HEK293 (cell line): ENCODE measurements at regions not wholly inside any gene's neighbourhood (a gene's known extent, or its start where the extent isn't known, plus 50 kb on each side); places are given as distances from the start of the nearest gene placed in this dataset.

Experiments used
- CTCF ChIA-PET: fragments of 350-600 bp; formaldehyde crosslinking; extraction: SDS; loops from one replicate; lab custom pipeline; 2021; ENCODE audit warnings: antibody characterized with exemption; lab: Yijun Ruan, JAX
- POLR2A ChIA-PET: fragments of 300-600 bp; formaldehyde crosslinking; extraction: SDS; loops from one replicate; lab custom pipeline; 2020; ENCODE audit warnings: antibody characterized with exemption, inconsistent platforms; lab: Yijun Ruan, JAX
- H3K27ac ChIP-seq: fragments of 200-500 bp; sonication (Bioruptor generic); 2 replicates; pipeline ENCODE4 v1.5.1; 2014; ENCODE audit warnings: low read depth, low read length, control low read depth, inconsistent platforms; ENCODE audit errors: extremely low read depth
- H3K36me3 ChIP-seq, 2 experiments: fragments of 200-500 bp in 1 of 2; sonication (Bioruptor generic) in 1 of 2; 1 replicate in 1 of 2; 2 replicates in 1 of 2; pipeline ENCODE4 v1.5.1; 2014 to 2017; ENCODE audit warnings: inconsistent platforms in 2 of 2, low read length in 2 of 2; ENCODE audit not compliant: control insufficient read depth in 2 of 2, insufficient read depth in 1 of 2
- H3K4me1 ChIP-seq: fragments of 200-500 bp; sonication (Bioruptor generic); 2 replicates; pipeline ENCODE4 v1.5.1; 2014; ENCODE audit warnings: mild to moderate bottlenecking, low read length, inconsistent platforms; ENCODE audit not compliant: control insufficient read depth, insufficient read depth
- H3K4me3 ChIP-seq: 2 replicates; pipeline ENCODE4 v1.5.1; 2011; ENCODE audit warnings: low read depth, mild to moderate bottlenecking, control low read depth, low read length, moderate library complexity
- H3K9me3 ChIP-seq: fragments of 200-500 bp; sonication (Bioruptor generic); 2 replicates; pipeline ENCODE4 v1.5.1; 2014; ENCODE audit warnings: low read depth, low read length, inconsistent platforms; ENCODE audit not compliant: control insufficient read depth, insufficient read depth
- GFI1B ChIP-seq: fragments of 450-650 bp; formaldehyde crosslinking; IDR thresholded peaks from 2 replicates; pipeline ENCODE4 v1.5.1; 2016; ENCODE audit warnings: missing biosample characterization, missing genetic modification characterization
- HOXA7 ChIP-seq: sonication (generic); formaldehyde crosslinking; IDR thresholded peaks from 2 replicates; pipeline ENCODE4 v1.8.1; 2022; ENCODE audit warnings: missing genetic modification reagents, borderline replicate concordance
- KLF10 ChIP-seq: fragments of 450-650 bp; IDR thresholded peaks from 2 replicates; pipeline ENCODE4 v1.5.1; 2018; ENCODE audit warnings: missing biosample characterization, mild to moderate bottlenecking, missing genetic modification characterization
- KLF17 ChIP-seq: fragments of 450-650 bp; formaldehyde crosslinking; IDR thresholded peaks from 2 replicates; pipeline ENCODE4 v1.5.1; 2016; ENCODE audit warnings: missing biosample characterization, missing genetic modification characterization
- ZNF114 ChIP-seq: fragments of 450-650 bp; formaldehyde crosslinking; IDR thresholded peaks from 2 replicates; pipeline ENCODE4 v1.5.0; 2017; ENCODE audit warnings: missing biosample characterization, missing genetic modification characterization
- ZNF140 ChIP-seq: fragments of 450-650 bp; formaldehyde crosslinking; IDR thresholded peaks from 2 replicates; pipeline ENCODE4 v1.5.1; 2016; ENCODE audit warnings: missing biosample characterization, missing genetic modification characterization
- ZNF19 ChIP-seq: fragments of 450-650 bp; formaldehyde crosslinking; IDR thresholded peaks from 2 replicates; pipeline ENCODE4; 2016; ENCODE audit warnings: missing biosample characterization, missing genetic modification characterization, low read depth
- ZNF2 ChIP-seq: fragments of 450-650 bp; formaldehyde crosslinking; IDR thresholded peaks from 2 replicates; pipeline ENCODE4 v1.5.1; 2016; ENCODE audit warnings: missing biosample characterization, missing genetic modification characterization
- ZNF239 ChIP-seq: fragments of 450-650 bp; formaldehyde crosslinking; IDR thresholded peaks from 2 replicates; pipeline ENCODE4 v1.5.1; 2016; ENCODE audit warnings: missing biosample characterization, missing genetic modification characterization
- ZNF274 ChIP-seq, 2 experiments: fragments of 200-500 bp in 1 of 2; fragments of 450-650 bp in 1 of 2; sonication (Bioruptor generic) in 1 of 2; formaldehyde crosslinking in 1 of 2; IDR thresholded peaks; 2 replicates each; pipeline versions ENCODE4 v1.5.1 to v1.6.1; 2014 to 2016; ENCODE audit warnings: borderline replicate concordance in 1 of 2, inconsistent platforms in 1 of 2, low read length in 1 of 2, missing biosample characterization in 1 of 2, missing genetic modification characterization in 1 of 2
- ZNF426 ChIP-seq: fragments of 450-650 bp; formaldehyde crosslinking; IDR thresholded peaks from 2 replicates; pipeline ENCODE4 v1.5.1; 2017; ENCODE audit warnings: missing biosample characterization, missing genetic modification characterization, mild to moderate bottlenecking, inconsistent platforms, moderate library complexity
- ZNF433 ChIP-seq: fragments of 450-650 bp; formaldehyde crosslinking; IDR thresholded peaks from 2 replicates; pipeline ENCODE4 v1.5.1; 2016; ENCODE audit warnings: missing biosample characterization, missing genetic modification characterization, low read depth
- ZNF449 ChIP-seq: fragments of 450-650 bp; formaldehyde crosslinking; IDR thresholded peaks from 2 replicates; pipeline ENCODE4 v1.5.1; 2017; ENCODE audit warnings: missing biosample characterization, mild to moderate bottlenecking, missing genetic modification characterization, moderate library complexity
- ZNF501 ChIP-seq: fragments of 450-650 bp; formaldehyde crosslinking; IDR thresholded peaks from 2 replicates; pipeline ENCODE4 v1.5.1; 2016; ENCODE audit warnings: missing biosample characterization, missing genetic modification characterization
- ZNF560 ChIP-seq: fragments of 450-650 bp; formaldehyde crosslinking; IDR thresholded peaks from 2 replicates; pipeline ENCODE4 v1.5.1; 2017; ENCODE audit warnings: missing biosample characterization, missing genetic modification characterization, borderline replicate concordance
- ZNF571 ChIP-seq: fragments of 450-650 bp; formaldehyde crosslinking; IDR thresholded peaks from 2 replicates; pipeline ENCODE4 v1.5.0; 2017; ENCODE audit warnings: missing biosample characterization, missing genetic modification characterization
- ZNF580 ChIP-seq: fragments of 450-650 bp; formaldehyde crosslinking; IDR thresholded peaks from 2 replicates; pipeline ENCODE4 v1.5.1; 2016; ENCODE audit warnings: missing biosample characterization, missing genetic modification characterization
- ZNF610 ChIP-seq: fragments of 450-650 bp; formaldehyde crosslinking; IDR thresholded peaks from 2 replicates; pipeline ENCODE4 v1.5.1; 2016; ENCODE audit warnings: missing biosample characterization, missing genetic modification characterization, borderline replicate concordance
- ZNF664 ChIP-seq: fragments of 450-650 bp; formaldehyde crosslinking; IDR thresholded peaks from 2 replicates; pipeline ENCODE4 v1.5.1; 2016; ENCODE audit warnings: missing biosample characterization, missing genetic modification characterization
- ZNF791 ChIP-seq: fragments of 450-650 bp; formaldehyde crosslinking; IDR thresholded peaks from 2 replicates; pipeline ENCODE4 v1.5.1; 2016; ENCODE audit warnings: missing biosample characterization, missing genetic modification characterization
- ZNF792 ChIP-seq: fragments of 450-650 bp; formaldehyde crosslinking; IDR thresholded peaks from 2 replicates; pipeline ENCODE4 v1.5.1; 2016; ENCODE audit warnings: missing biosample characterization, missing genetic modification characterization
- ZSCAN23 ChIP-seq: fragments of 450-650 bp; formaldehyde crosslinking; IDR thresholded peaks from 2 replicates; pipeline ENCODE4 v1.5.1; 2016; ENCODE audit warnings: missing biosample characterization, missing genetic modification characterization
- ZSCAN30 ChIP-seq: fragments of 450-650 bp; IDR thresholded peaks from 2 replicates; pipeline ENCODE4 v1.5.1; 2018; ENCODE audit warnings: missing biosample characterization, mild to moderate bottlenecking, missing genetic modification characterization, moderate library complexity

- H3K36me3 ChIP-seq: no peaks in the 10 kb centered on the region
- H3K4me1 ChIP-seq: no peaks in the 10 kb centered on the region
- H3K27ac ChIP-seq: no peak overlapping the region
- TF ChIP-seq ZNF664 (no peak), ZNF580 (tag by site-specific recombination) (no peak), KLF10 (tag by site-specific recombination) (no peak), ZNF560 (tag by site-specific recombination) (no peak), ZNF239 (tag by site-specific recombination) (no peak), ZNF449 (tag by site-specific recombination) (no peak), GFI1B (no peak)
- TF ChIP-seq, all 188 proteins: peak for 0
- H3K4me3 ChIP-seq: no peak overlapping the region
- H3K9me3 ChIP-seq: no peaks in the 10 kb centered on the region
- ChIA-PET CTCF (interaction anchor here (0.6 kb wide), 1 partner anchor 1128 kb away, joined by 4 read pairs; no protein-coding TSS in a partner anchor), POLR2A (no interaction called here)
These were observed 588.9 kb downstream of the JRKL start for GRCh38 chr11:96978751-96979150.

- no peak overlapping the region for H3K27ac ChIP-seq
- no peaks in the 10 kb centered on the region for H3K4me1 ChIP-seq
- no peaks in the 10 kb centered on the region for H3K9me3 ChIP-seq
- TF ChIP-seq ZNF610 (tag by site-specific recombination) (no peak), ZNF571 (tag by site-specific recombination) (no peak)
- ChIA-PET POLR2A (no interaction called here), CTCF (no interaction called here)
- H3K36me3 ChIP-seq: no peaks in the 10 kb centered on the region
- no peak overlapping the region for H3K4me3 ChIP-seq
These were observed 596.7 kb downstream of the JRKL start for GRCh38 chr11:96986516-96986915.

GRCh38 chr11:96990914-96991313 lies 601.1 kb downstream of the JRKL start:
- no peaks in the 10 kb centered on the region for H3K9me3 ChIP-seq
- CTCF ChIA-PET: no interaction called here
- POLR2A ChIA-PET: no interaction called here
- no peaks in the 10 kb centered on the region for H3K4me1 ChIP-seq
- H3K4me3 ChIP-seq: no peak overlapping the region
- no peaks in the 10 kb centered on the region for H3K36me3 ChIP-seq
- no peak overlapping the region for H3K27ac ChIP-seq
- TF ChIP-seq KLF17 (tag by site-specific recombination) (no peak), ZNF433 (tag by site-specific recombination) (no peak), GFI1B (no peak), ZNF114 (tag by site-specific recombination) (no peak), ZSCAN23 (tag by site-specific recombination) (no peak), ZNF791 (tag by site-specific recombination) (no peak), ZNF274 (IDR thresholded peaks at IDR 0.05; ENCODE audit: low read length) (no peak), ZNF274 (tag by site-specific recombination; IDR thresholded peaks at IDR 0.05; ENCODE audit: borderline replicate concordance) (no peak), ZSCAN30 (tag by site-specific recombination) (no peak), ZNF426 (tag by site-specific recombination) (no peak), ZNF792 (tag by site-specific recombination) (no peak), ZNF19 (no peak), ZNF140 (tag by site-specific recombination) (no peak), HOXA7 (CRISPR knock-in tag) (no peak), ZNF501 (tag by site-specific recombination) (no peak), ZNF2 (tag by site-specific recombination) (no peak)
